HG02938 (cell line): ENCODE measurements at regions not wholly inside any gene's neighbourhood (a gene's known extent, or its start where the extent isn't known, plus 50 kb on each side); places are given as distances from the start of the nearest gene placed in this dataset.

Source experiments
- ATAC-seq: cut with Tn5 transposase; IDR thresholded peaks from one replicate; pipeline ENCODE4 v1.9.1; 2021; ENCODE audit warnings: mild to moderate bottlenecking, moderate library complexity; ENCODE audit not compliant: unreplicated experiment

GRCh38 chr9:82295181-82295580 lies 306.6 kb downstream of the SPATA31D1 start:
- ATAC-seq, result no peak

- ATAC-seq, result no peak
These were observed 311.3 kb downstream of the SPATA31D1 start for GRCh38 chr9:82299870-82300269.

- ATAC-seq, result no peak
These were observed 314.5 kb downstream of the SPATA31D1 start for GRCh38 chr9:82302968-82303655.

- no peak for ATAC-seq
These were observed 320.3 kb downstream of the SPATA31D1 start for GRCh38 chr9:82308836-82309235.

- ATAC-seq, result no peak
These were observed 325.1 kb downstream of the SPATA31D1 start for GRCh38 chr9:82313697-82314096.

GRCh38 chr9:82320566-82320965 lies 332.0 kb downstream of the SPATA31D1 start:
- ATAC-seq, result no peak

- ATAC-seq, result no peak
These were observed 337.3 kb downstream of the SPATA31D1 start for GRCh38 chr9:82325907-82326306.

GRCh38 chr9:82327641-82328040 lies 339.1 kb downstream of the SPATA31D1 start:
- no peak for ATAC-seq

- ATAC-seq, result no peak
These were observed 342.5 kb downstream of the SPATA31D1 start for GRCh38 chr9:82331079-82331478.

GRCh38 chr9:82332018-82332773 lies 343.6 kb downstream of the SPATA31D1 start:
- no peak for ATAC-seq

GRCh38 chr9:82332774-82333152 lies 344.2 kb downstream of the SPATA31D1 start:
- no peak for ATAC-seq

GRCh38 chr9:82333671-82334070 lies 345.1 kb downstream of the SPATA31D1 start:
- ATAC-seq, result no peak

GRCh38 chr9:82334286-82334685 lies 345.7 kb downstream of the SPATA31D1 start:
- no peak for ATAC-seq

- no peak for ATAC-seq
These were observed 348.8 kb downstream of the SPATA31D1 start for GRCh38 chr9:82337351-82337750.

GRCh38 chr9:82342046-82342445 lies 353.5 kb downstream of the SPATA31D1 start:
- ATAC-seq, result no peak

GRCh38 chr9:82346040-82346439 lies 357.5 kb downstream of the SPATA31D1 start:
- ATAC-seq, result no peak

GRCh38 chr9:82353631-82354278 lies 365.2 kb downstream of the SPATA31D1 start:
- no peak for ATAC-seq

- ATAC-seq, result no peak
These were observed 365.7 kb downstream of the SPATA31D1 start for GRCh38 chr9:82354279-82354659.

GRCh38 chr9:82356131-82356530 lies 367.6 kb downstream of the SPATA31D1 start:
- no peak for ATAC-seq

- ATAC-seq, result no peak
These were observed 368.3 kb downstream of the SPATA31D1 start for GRCh38 chr9:82356871-82357270.

GRCh38 chr9:82363198-82363597 lies 374.6 kb downstream of the SPATA31D1 start:
- ATAC-seq, result no peak

GRCh38 chr9:82363682-82364081 lies 375.1 kb downstream of the SPATA31D1 start:
- no peak for ATAC-seq
